ENCODE measurements at regions not wholly inside any gene's neighbourhood (a gene's known extent, or its start where the extent isn't known, plus 50 kb on each side); places are given as distances from the start of the nearest gene placed in this dataset.

DNA sequence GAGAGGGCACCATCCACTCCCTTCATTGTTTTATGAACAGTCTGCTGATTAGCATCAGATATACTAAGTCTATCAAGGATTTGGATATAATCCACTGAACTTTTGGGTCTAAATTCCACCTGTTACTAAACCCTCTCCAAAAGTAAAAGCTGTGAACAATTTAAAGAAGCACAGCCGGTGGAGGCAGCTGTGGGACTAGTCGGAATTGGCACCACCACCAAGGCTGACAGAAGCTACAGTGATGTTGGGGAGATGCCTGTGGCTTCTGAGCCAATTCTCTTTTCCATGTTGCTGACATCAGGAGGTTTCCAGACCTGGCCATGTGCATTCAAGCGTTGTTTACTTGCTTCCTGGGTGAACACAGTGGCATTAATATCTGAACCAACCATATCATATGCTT lies 679.0 kb upstream of the CA10 start:
- no peak for FAIRE-seq

DNA sequence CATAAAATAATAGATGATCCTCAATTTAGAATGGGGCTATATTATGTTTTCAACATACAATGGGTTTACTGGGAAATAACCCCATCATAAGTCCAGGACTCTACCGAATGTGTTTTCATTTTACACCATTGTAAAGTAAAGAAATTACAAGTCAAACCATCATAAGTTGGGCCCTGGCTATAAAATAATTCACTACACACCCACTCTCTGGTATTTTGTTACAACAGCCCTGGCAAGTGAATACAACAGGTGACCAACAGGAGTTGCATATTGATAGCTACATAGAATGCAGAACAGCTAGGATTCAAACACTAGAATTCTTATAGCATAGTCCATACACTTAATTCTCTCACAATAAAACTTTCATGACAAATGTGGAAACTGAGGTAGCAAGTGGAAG lies 673.0 kb upstream of the CA10 start:
- no peak for FAIRE-seq

DNA sequence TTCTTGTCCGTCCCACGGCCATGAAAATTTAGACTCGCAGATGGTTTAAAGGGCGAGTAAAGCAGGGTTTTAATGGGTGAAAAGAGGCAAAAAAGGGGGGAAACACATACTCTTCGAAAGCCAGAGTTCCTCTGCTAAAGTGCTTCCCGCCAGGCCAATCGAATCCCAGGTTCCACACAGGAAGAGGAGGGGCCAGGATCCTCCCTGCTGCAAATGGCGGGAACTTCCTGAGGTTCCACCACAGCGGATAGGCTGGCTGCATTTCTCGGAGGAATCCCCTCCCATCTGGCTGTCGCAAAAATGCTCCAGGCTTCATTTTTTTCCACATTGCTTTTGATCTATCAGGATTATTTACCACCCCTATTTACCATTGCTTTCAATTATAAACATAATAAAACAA lies 670.1 kb upstream of the CA10 start:
- FAIRE-seq: no peak

DNA sequence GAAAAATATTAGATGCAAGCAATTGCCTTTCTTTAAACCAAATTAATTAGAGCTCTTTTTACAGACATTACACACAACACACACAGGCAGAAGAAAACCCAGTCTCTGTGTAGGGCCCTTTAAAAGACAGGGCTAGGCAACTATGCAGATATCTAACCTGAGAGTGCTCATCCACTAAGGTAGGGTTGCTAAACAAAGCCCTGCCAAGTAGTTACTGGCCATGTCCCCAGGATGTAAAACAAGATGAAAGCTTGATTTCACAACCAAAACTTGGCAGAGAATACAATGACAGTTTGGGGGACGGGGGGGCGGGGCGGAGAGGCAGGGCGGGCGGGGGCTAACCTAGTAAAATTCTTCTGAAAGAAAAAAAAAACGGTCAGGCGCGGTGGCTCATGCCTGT lies 669.0 kb upstream of the CA10 start:
- FAIRE-seq: no peak

DNA sequence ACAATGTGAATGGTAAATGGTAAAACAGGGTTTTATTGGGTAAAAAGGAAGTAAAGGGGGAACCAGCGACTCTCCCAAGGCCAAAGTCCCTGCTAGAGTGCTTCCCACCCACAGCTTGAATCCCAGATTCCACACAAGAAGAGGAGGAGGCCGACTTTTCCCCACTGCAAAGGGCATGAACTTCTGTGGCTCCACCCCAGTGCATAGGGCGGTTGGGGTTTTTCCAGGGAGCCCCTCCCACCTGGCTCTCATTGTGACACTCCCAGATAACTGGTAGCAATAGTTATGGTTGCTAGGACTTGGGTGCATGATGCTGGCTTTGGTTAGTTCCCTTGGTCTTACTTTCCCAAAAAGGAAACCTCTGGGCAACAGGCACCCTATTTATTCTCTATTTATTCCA lies 666.0 kb upstream of the CA10 start:
- no peak for FAIRE-seq

DNA sequence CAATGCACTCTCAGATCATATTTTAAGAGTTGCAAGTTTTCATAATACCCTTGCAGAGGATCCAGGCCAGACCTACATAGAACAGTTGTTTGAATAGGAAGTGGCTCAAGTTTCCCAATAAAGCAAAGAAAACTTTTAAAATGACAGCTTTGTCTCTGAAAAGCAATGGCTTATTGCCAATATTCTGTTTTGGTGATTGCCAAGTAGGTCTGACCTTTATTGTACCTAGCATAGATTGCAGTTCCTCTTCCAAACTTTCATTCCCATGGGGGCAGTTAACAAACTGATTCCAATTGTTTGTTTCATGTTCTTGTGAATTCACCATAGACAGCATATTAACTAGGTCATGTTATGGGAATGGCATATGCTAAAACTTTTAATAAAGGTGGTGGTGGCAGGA lies 664.6 kb upstream of the CA10 start:
- FAIRE-seq: no peak

GRCh38 chr17:52790359-52790955 lies 631.9 kb upstream of the CA10 start:
- no peak for FAIRE-seq

DNA sequence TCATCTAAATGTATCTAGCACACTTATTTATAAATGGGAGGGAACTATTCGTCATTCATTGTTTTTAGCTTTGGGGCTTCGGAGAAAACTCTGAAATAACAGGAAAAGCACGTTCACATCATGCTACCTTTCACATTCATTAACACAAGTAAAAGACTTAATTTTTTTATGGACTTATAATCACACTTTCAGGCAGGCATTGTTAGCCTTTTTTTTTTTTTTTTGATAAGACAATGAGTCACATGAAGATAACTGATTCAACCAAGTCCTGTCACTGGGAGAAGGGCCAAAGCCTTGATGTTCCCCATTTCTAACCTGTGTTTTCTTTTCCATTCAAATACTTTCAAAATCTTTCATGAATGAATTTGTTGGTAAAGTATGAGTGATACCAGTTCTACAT lies 631.3 kb upstream of the CA10 start:
- no peak for FAIRE-seq

- FAIRE-seq: no peak
Observed at GRCh38 chr17:52776234-52776633, 617.7 kb upstream of the CA10 start.

DNA sequence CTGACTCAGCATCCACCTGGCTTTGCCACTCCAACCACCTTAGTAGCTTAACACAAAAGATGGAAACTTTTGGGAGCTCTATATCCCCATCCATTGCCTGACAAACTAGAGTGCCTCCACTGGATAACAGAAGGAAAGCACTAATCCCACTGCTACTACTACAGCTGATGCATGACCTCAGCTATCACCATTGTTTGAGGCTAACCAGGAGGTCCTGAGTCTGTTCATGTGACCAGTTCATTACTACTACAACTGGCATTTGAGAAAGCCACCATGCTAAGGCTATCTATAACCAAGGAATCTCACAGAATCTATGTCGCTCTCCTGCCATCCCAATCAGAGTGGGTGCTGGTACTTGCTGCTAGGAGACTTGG lies 604.3 kb upstream of the CA10 start:
- FAIRE-seq: no peak

GRCh38 chr17:52762147-52762793 lies 603.8 kb upstream of the CA10 start:
- FAIRE-seq: no peak

DNA sequence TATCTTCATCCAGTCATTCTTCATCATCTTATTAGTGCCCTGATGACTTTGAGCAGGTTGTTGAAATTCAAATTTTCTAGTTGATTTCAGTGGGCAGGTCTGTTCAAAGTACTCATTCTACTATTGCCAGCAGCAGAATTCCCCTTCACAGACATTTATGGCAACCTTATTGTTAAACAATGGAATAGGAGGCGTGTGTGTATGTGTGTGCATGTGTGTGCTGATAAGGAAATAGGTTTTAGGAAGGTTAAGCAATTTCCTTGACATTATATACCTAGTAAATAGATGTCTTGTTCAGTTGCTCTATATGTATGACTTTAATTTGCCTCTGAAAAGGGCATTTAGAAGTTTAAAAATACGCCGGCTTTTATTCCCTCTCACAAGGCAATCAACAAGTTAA lies 601.4 kb upstream of the CA10 start:
- no peak for FAIRE-seq

DNA sequence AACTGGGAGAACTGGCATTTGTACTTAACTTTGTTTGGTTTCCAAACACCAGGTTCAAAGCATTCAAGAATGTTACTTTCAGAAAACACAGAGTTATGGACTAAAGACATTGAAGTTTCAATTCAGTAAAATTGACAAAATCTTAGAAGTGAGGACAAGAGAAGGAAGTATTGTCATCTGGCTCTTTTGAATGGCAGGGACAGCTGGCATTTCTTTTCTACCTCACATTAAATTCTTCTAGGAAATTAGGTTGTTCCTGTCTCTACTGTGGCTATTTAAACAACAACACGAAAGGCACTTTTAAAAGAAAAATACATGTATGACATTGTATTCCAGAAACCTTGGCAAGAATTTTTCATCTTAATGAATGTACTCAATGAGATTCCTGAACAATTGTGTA lies 600.0 kb upstream of the CA10 start:
- no peak for FAIRE-seq

DNA sequence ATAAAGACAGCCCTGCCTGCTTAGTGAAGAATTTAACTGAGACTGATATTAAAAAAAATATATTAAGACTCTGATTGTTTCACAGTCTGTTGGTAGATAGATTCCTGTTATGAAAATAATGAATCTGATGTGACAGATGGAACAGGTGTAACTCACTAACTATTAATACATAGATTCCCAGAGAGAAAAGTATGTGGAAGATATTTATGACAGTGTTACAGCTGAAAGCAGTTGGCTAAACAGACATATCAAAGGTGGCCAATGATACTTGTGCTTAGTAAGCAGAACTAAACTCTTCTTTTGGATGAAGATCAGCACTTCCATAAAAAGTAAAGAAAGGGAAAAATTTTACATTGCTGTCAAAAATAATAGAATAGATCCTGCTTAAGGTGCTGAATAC lies 598.2 kb upstream of the CA10 start:
- no peak for FAIRE-seq

DNA sequence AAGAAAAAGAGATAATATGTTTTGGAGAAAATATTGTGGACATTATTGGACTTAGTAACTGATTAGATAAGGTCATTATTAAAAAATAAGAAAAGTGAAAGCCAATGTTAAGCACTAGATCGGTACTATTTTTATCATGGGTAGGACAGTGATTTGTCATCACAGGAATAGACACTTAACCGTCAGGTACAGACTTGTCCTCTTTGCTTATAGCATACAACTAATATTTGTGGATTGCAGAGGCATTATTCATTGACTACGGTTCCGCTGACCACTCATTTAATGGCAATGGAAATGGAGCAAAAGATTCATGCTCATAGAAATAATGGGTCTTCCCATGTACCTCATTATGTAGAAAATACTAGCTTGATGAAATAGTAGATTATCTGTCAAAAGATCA lies 596.3 kb upstream of the CA10 start:
- no peak for FAIRE-seq

- no peak for FAIRE-seq
Observed at GRCh38 chr17:52751051-52751450, 592.5 kb upstream of the CA10 start.

DNA sequence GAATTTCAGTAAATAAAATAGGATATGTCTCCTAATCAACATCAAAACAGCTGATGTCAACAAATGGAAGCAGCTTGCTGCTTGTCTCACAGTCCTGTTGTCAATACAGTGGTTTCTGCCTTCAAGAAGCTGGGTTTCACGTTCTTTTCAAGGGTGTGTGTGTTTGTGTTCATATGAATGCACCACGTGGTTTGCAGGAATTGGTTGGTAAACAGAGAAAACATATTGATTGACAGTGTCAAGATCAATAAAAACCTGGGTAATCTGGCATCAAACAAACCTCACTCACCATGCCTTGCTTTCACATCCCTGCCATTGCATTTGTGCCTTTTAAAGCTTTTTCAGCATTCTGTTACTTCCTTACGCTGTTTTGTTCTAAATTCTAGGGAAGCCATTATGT lies 585.7 kb upstream of the CA10 start:
- no peak for FAIRE-seq

DNA sequence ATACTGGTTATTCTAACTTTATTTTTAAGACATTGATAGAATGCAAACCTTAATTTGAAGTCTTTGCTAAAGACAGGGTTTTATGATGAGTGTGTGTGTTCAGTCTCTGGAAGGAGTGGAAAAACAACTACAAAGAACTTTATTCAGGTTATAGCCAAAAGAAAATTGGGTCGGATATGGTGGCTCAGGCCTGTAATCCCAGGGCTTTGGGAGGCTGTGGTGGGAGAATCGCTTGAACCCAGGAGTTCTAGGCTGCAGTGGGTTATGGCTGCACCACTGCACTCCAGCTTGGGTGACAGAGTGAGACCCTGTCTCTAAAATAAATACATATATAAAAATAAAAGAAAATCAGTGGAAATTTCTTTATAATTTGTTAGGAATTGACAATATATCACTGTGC lies 581.5 kb upstream of the CA10 start:
- no peak for FAIRE-seq

DNA sequence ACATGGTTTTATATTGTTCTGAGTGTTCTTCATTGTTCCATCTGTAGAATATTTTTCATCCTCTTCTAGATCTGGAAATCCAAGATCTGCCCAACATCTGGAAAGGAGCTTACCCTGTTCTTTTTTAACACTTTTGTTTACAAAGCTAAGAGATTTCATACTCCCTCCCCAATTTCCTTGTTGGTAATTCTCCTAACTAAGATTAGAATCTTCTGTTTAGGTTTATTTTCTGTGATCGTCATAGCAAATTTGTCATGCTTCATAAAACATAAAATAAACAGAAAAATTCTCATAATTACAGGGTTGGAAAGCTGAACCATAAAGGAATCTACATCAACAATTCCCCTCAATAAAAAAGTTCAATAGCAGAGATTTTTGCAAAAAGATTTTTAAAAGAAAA lies 580.3 kb upstream of the CA10 start:
- FAIRE-seq: no peak

DNA sequence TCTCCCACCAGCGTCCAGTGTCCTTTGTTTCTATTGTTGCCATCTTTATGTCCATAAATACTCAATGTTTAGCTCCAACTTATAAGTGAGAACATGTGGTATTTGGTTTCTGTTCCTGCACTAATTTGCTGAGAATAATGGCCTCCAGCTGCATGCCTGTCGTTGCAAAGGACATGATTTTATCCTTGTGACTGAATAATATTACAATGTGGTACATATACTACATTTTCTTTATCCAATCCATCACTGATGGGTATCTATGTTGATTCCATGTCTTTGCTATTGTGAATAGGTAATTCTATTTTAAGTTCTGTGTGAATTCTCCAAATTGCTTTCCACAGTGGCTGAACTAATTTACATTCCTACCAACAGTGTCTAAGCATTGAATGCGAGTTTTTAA lies 578.6 kb upstream of the CA10 start:
- no peak for FAIRE-seq

GRCh38 chr17:52732841-52733240 lies 574.3 kb upstream of the CA10 start:
- FAIRE-seq: no peak

GRCh38 chr17:52724578-52724977 lies 566.1 kb upstream of the CA10 start:
- FAIRE-seq: no peak

- no peak for FAIRE-seq
Observed at GRCh38 chr17:52721910-52722309, 563.4 kb upstream of the CA10 start.

DNA sequence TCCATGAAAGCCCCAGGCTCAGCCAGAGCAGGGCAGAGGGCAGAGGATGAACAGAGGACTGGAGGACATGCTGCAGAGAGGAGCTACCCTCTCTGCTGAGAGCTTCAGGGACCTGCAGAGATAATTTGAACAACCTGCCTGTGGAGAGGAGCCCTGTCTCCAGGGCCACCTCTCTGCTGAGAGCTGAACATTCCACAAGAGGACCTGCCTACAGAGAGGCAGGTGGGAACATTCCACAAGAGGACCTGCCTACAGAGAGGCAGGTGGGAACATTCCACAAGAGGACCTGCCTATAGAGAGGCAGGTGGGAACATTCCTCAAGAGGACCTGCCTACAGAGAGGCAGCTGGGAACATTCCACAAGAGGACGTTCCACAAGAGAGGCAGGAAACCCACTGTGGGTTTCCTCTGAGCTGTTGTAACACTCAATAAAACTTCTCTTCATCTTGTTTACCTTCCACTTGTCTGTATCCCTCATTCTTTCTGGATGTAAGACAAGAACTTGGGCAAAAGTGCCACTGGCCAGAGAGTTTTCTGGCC lies 551.9 kb upstream of the CA10 start:
- FAIRE-seq: no peak

- FAIRE-seq: no peak
Observed at GRCh38 chr17:52709724-52710123, 551.2 kb upstream of the CA10 start.
